ENCODE measurements at regions not wholly inside any gene's neighbourhood (a gene's known extent, or its start where the extent isn't known, plus 50 kb on each side); places are given as distances from the start of the nearest gene placed in this dataset.
"Not testable (repeated sequence)": the region's sequence is repeated elsewhere in the genome, so short reads cannot be mapped to it uniquely, and the experiment has no call there.

- DNase-seq (ENCODE audit: low spot score), result no peak
These were observed 321.7 kb upstream of the FSTL5 start for GRCh38 chr4:162485486-162485885.

GRCh38 chr4:162475246-162475645, 311.4 kb upstream of the FSTL5 start:
- DNase-seq (ENCODE audit: low spot score), result no peak

- DNase-seq (ENCODE audit: low spot score), result no peak
These were observed 306.2 kb upstream of the FSTL5 start for GRCh38 chr4:162469977-162470376.

GRCh38 chr4:162465356-162465755, 301.6 kb upstream of the FSTL5 start:
- DNase-seq (ENCODE audit: low spot score), result not testable (repeated sequence)

GRCh38 chr4:162461952-162462351, 298.2 kb upstream of the FSTL5 start:
- peak; percentile 8 for DNase-seq (ENCODE audit: low spot score)

GRCh38 chr4:162458051-162458450, 294.3 kb upstream of the FSTL5 start:
- DNase-seq (ENCODE audit: low spot score), result no peak

GRCh38 chr4:162457071-162457865, 293.5 kb upstream of the FSTL5 start:
- DNase-seq (ENCODE audit: low spot score), result no peak

GRCh38 chr4:162456106-162456505, 292.3 kb upstream of the FSTL5 start:
- no peak for DNase-seq (ENCODE audit: low spot score)

GRCh38 chr4:162450531-162451035, 286.8 kb upstream of the FSTL5 start:
- DNase-seq (ENCODE audit: low spot score), result no peak

GRCh38 chr4:162443510-162443909, 279.7 kb upstream of the FSTL5 start:
- DNase-seq (ENCODE audit: low spot score), result no peak

GRCh38 chr4:162442128-162442527, 278.3 kb upstream of the FSTL5 start:
- no peak for DNase-seq (ENCODE audit: low spot score)

GRCh38 chr4:162422312-162422711, 258.5 kb upstream of the FSTL5 start:
- peak; percentile 33 for DNase-seq (ENCODE audit: low spot score)

GRCh38 chr4:162410854-162411253, 247.1 kb upstream of the FSTL5 start:
- no peak for DNase-seq (ENCODE audit: low spot score)

GRCh38 chr4:162409048-162409447, 245.2 kb upstream of the FSTL5 start:
- no peak for DNase-seq (ENCODE audit: low spot score)

GRCh38 chr4:162408309-162408708, 244.5 kb upstream of the FSTL5 start:
- no peak for DNase-seq (ENCODE audit: low spot score)

GRCh38 chr4:162406637-162407365, 243.0 kb upstream of the FSTL5 start:
- DNase-seq (ENCODE audit: low spot score), result peak; percentile 64

- no peak for DNase-seq (ENCODE audit: low spot score)
These were observed 240.1 kb upstream of the FSTL5 start for GRCh38 chr4:162403932-162404331.

- no peak for DNase-seq (ENCODE audit: low spot score)
These were observed 239.6 kb upstream of the FSTL5 start for GRCh38 chr4:162403419-162403818.

- DNase-seq (ENCODE audit: low spot score), result no peak
These were observed 237.2 kb upstream of the FSTL5 start for GRCh38 chr4:162401021-162401420.

- no peak for DNase-seq (ENCODE audit: low spot score)
These were observed 229.1 kb upstream of the FSTL5 start for GRCh38 chr4:162392946-162393345.

GRCh38 chr4:162366146-162366545, 202.3 kb upstream of the FSTL5 start:
- no peak for DNase-seq (ENCODE audit: low spot score)

GRCh38 chr4:162364651-162365050, 200.9 kb upstream of the FSTL5 start:
- DNase-seq (ENCODE audit: low spot score), result no peak

Data from HT-29 (cell line).